ENCODE measurements at regions not wholly inside any gene's neighbourhood (a gene's known extent, or its start where the extent isn't known, plus 50 kb on each side); places are given as distances from the start of the nearest gene placed in this dataset.

GRCh38 chr5:173438951-173439350 is 110.7 kb upstream of the STC2 start:
- TF ChIP-seq MXI1 (IDR thresholded peaks at IDR 0.05; ENCODE audit: borderline replicate concordance, low read depth, low read length) (no peak), CTCF (conservative IDR thresholded peaks at IDR 0.05; ENCODE audit: low read depth, low read length) (no peak), RAD21 (IDR thresholded peaks at IDR 0.05; ENCODE audit: low read length) (no peak), POLR2A (IDR thresholded peaks at IDR 0.05; ENCODE audit: low read depth, low read length) (no peak), ELK1 (IDR thresholded peaks at IDR 0.05; ENCODE audit: borderline replicate concordance, low read depth, low read length) (no peak), FOS (IDR thresholded peaks at IDR 0.05; ENCODE audit: low read depth, low read length) (no peak), MAFK (IDR thresholded peaks at IDR 0.05; ENCODE audit: low read depth, low read length) (no peak), RCOR1 (IDR thresholded peaks at IDR 0.05; ENCODE audit: insufficient replicate concordance, low read length) (no peak), CEBPB (IDR thresholded peaks at IDR 0.05; ENCODE audit: low read depth, low read length) (no peak), RFX5 (IDR thresholded peaks at IDR 0.05; ENCODE audit: low read depth, low read length) (no peak), BHLHE40 (IDR thresholded peaks at IDR 0.05; ENCODE audit: low read depth, low read length) (no peak), MAZ (IDR thresholded peaks at IDR 0.05; ENCODE audit: borderline replicate concordance, low read depth, low read length) (no peak)
- TF ChIP-seq, protein P1, sequence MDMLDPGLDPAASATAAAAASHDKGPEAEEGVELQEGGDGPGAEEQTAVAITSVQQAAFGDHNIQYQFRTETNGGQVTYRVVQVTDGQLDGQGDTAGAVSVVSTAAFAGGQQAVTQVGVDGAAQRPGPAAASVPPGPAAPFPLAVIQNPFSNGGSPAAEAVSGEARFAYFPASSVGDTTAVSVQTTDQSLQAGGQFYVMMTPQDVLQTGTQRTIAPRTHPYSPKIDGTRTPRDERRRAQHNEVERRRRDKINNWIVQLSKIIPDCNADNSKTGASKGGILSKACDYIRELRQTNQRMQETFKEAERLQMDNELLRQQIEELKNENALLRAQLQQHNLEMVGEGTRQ (IDR thresholded peaks at IDR 0.05; ENCODE audit: low read depth, low read length), result no peak
